ENCODE measurements at regions not wholly inside any gene's neighbourhood (a gene's known extent, or its start where the extent isn't known, plus 50 kb on each side); places are given as distances from the start of the nearest gene placed in this dataset.
"Not testable (repeated sequence)": the region's sequence is repeated elsewhere in the genome, so short reads cannot be mapped to it uniquely, and the experiment has no call there.

DNA sequence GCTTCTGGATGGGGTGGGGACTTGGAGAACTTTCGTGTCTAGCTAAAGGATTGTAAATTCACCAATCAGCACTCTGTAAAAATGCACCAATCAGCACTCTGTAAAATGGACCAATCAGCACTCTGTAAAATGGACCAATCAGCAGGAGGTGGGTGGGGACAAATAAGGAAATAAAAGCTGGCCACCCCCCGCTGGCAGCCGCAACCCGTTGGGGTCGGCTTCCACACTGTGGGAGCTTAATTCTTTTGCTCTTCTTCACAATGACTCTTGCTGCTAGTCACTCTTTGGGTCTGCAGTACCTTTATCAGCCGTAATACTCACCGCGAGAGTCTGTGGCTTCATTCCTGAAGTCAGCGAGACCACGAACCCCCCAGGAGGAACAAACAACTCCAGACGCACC lies 623.1 kb downstream of the DSC3 start:
- not testable (repeated sequence) for TF ChIP-seq CTCF (IDR thresholded peaks at IDR 0.05); SIN3A (IDR thresholded peaks at IDR 0.05; ENCODE audit: borderline replicate concordance, insufficient read depth, low read depth, low read length); POLR2AphosphoS5 (IDR thresholded peaks at IDR 0.05; ENCODE audit: low read depth, low read length); REST (IDR thresholded peaks at IDR 0.05; ENCODE audit: insufficient read depth in 1 of 2, low read depth in 2 of 2, low read length in 1 of 2); TCF7L2 (IDR thresholded peaks at IDR 0.05; ENCODE audit: low read depth, low read length)

Measured in Panc1 (cell line).